ENCODE measurements at regions not wholly inside any gene's neighbourhood (a gene's known extent, or its start where the extent isn't known, plus 50 kb on each side); places are given as distances from the start of the nearest gene placed in this dataset.

DNA sequence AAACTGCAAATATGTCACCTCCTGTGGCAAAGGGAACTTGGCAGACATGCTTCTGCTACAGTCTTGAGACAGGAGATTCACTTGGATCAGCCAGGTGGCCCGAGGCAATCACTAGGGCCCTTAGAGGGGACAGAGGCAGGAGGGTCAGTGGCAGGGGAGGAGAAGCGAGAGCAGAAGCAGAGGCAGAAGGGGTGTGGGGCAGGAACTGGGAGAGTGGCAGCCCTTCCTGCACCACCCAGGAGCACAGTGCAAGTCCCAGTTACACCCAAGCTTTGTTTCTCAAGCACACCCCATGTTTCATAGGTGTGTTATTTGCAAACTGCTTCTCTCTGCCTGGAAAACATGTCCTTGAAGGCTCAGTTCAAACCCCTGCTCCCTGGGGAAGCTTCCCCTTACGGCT, 309.7 kb upstream of the MYT1L start:
- no peak for FAIRE-seq
- Histone ChIP-seq H3K27ac (ENCODE audit: low read depth, low read length) (no peak overlapping the region), H4K91ac (replicated peaks; ENCODE audit: insufficient read length, low read length) (no peak overlapping the region)
- TF ChIP-seq KDM5A (IDR thresholded peaks at IDR 0.05; ENCODE audit: low read length): no peak
- no peak for TF ChIP-seq BACH1 (IDR thresholded peaks at IDR 0.05; ENCODE audit: low read length)
- TF ChIP-seq SAP30 (IDR thresholded peaks at IDR 0.05; ENCODE audit: insufficient read depth, insufficient replicate concordance, low read length): no peak
- no peak for TF ChIP-seq KDM4A (IDR thresholded peaks at IDR 0.05; ENCODE audit: low read depth, low read length, severe bottlenecking)
- TF ChIP-seq NANOG (IDR thresholded peaks at IDR 0.05; ENCODE audit: insufficient read depth, low read depth, low read length, poor library complexity, severe bottlenecking): no peak
- TF ChIP-seq HDAC6 (IDR thresholded peaks at IDR 0.05; ENCODE audit: low read depth, low read length): no peak
- no peak for TF ChIP-seq MAFK (IDR thresholded peaks at IDR 0.05; ENCODE audit: low read depth, low read length)
- no peak for TF ChIP-seq EGR1 (IDR thresholded peaks at IDR 0.05; ENCODE audit: borderline replicate concordance, low read depth, low read length)
- no peak for TF ChIP-seq PHF8 (conservative IDR thresholded peaks at IDR 0.05; ENCODE audit: low read depth, low read length)
- TF ChIP-seq RBBP5 (IDR thresholded peaks at IDR 0.05; ENCODE audit: borderline replicate concordance, low read depth, low read length): no peak
- TF ChIP-seq SIN3A (conservative IDR thresholded peaks at IDR 0.05 in 1 of 2, IDR thresholded peaks at IDR 0.05 in 1 of 2; ENCODE audit: low read depth in 1 of 2, low read length in 2 of 2): no peak
- TF ChIP-seq TAF7 (optimal IDR thresholded peaks at IDR 0.05; ENCODE audit: borderline replicate concordance, low read depth, low read length): no peak
- TF ChIP-seq CHD1 (IDR thresholded peaks at IDR 0.05; ENCODE audit: low read depth, low read length): no peak
- TF ChIP-seq SIRT6 (IDR thresholded peaks at IDR 0.05; ENCODE audit: low read length): no peak
- no peak for TF ChIP-seq TEAD4 (IDR thresholded peaks at IDR 0.05; ENCODE audit: low read depth, low read length)

More for the DNA sequence above, 309.7 kb upstream of the MYT1L start:
- no peak overlapping the region for H4K8ac ChIP-seq (ENCODE audit: extremely low read depth, insufficient read depth, low read length)
- no peak overlapping the region for H3K4me2 ChIP-seq (ENCODE audit: insufficient read depth in 1 of 2, low read depth in 2 of 2, low read length in 2 of 2)
- H3K56ac ChIP-seq (replicated peaks; ENCODE audit: insufficient read length, low read depth, low read length): no peak overlapping the region
- no peak overlapping the region for H3K23ac ChIP-seq (ENCODE audit: insufficient read length)
- no peak overlapping the region for H3K18ac ChIP-seq (ENCODE audit: extremely low read depth, low read length)
- no peak overlapping the region for H2BK5ac ChIP-seq (ENCODE audit: low read depth, low read length)
- H4K20me1 ChIP-seq (replicated peaks in 1 of 2; ENCODE audit: control insufficient read depth in 1 of 2, insufficient read depth in 2 of 2, low read length in 2 of 2): no peaks in the 10 kb centered on the region
- WGBS, 2 experiments (ENCODE audit: extremely low coverage in 1 of 2, insufficient coverage in 1 of 2, insufficient read length in 1 of 2, insufficient replicate concordance in 2 of 2, low coverage in 1 of 2, low lambda C conversion rate in 2 of 2, missing lambda C conversion rate in 1 of 2): 92% methylated on average over 3 of the region's 3 CpGs; no CpG with 5 or more reads in 1 of the 2 experiments
- H2AFZ ChIP-seq (ENCODE audit: low read length): no peak overlapping the region
- H2BK20ac ChIP-seq (ENCODE audit: low read length): no peak overlapping the region
- H3K14ac ChIP-seq (ENCODE audit: insufficient read length): no peak overlapping the region
- peaks cover 6% of the 10 kb centered on the region; the same call in 1 of the 2 replicates for H3K23me2 ChIP-seq (ENCODE audit: low read depth, low read length)
- DNase-seq (ENCODE audit: low read depth in 1 of 2, low spot score in 2 of 2): peak in 1 of 2 experiments; percentile 38
- H3K27me3 ChIP-seq (replicated peaks in 1 of 4; ENCODE audit: control insufficient read depth in 3 of 4, extremely low read depth in 1 of 4, insufficient read depth in 3 of 4, low read length in 3 of 4): no peaks in the 10 kb centered on the region
- no peak overlapping the region for H2AK5ac ChIP-seq (ENCODE audit: low read depth, low read length)
- no peak overlapping the region for H3K9ac ChIP-seq (replicated peaks in 1 of 4; ENCODE audit: extremely low read depth in 1 of 4, low read depth in 3 of 4, low read length in 3 of 4)
- no peak overlapping the region for H3K4ac ChIP-seq (replicated peaks; ENCODE audit: insufficient read length, low read depth, low read length)
- no peaks in the 10 kb centered on the region; a peak in 3 of 7 replicates for H3K4me1 ChIP-seq (replicated peaks in 1 of 4; ENCODE audit: control insufficient read depth in 3 of 4, insufficient read depth in 4 of 4, low read length in 3 of 4)
- ChIA-PET POLR2A (ENCODE audit: partially characterized antibody) (interaction anchor here (0.6 kb wide), 1 partner anchor 50 kb away, joined by 3 read pairs; no protein-coding TSS in a partner anchor), CTCF (ENCODE audit: partially characterized antibody) (interaction anchor here (1.0 to 1.3 kb wide), 2 partner anchors 17 to 40 kb away, joined by 3 read pairs; no protein-coding TSS in a partner anchor)
- H3K36me3 ChIP-seq (ENCODE audit: control insufficient read depth in 2 of 4, insufficient read depth in 4 of 4, low read length in 3 of 4): no peaks in the 10 kb centered on the region
- no peak overlapping the region for H2BK15ac ChIP-seq (ENCODE audit: low read length)
- no peaks in the 10 kb centered on the region for H3K9me3 ChIP-seq (ENCODE audit: insufficient read depth in 2 of 2, low read depth in 1 of 2, low read length in 1 of 2)
- no peak overlapping the region for H2BK12ac ChIP-seq (ENCODE audit: low read depth, low read length)
- no peak overlapping the region for H3K4me3 ChIP-seq (ENCODE audit: extremely low read depth in 1 of 4, insufficient read depth in 2 of 4, low read depth in 3 of 4, low read length in 4 of 4)
- H4K5ac ChIP-seq (ENCODE audit: insufficient read length, low read depth, low read length): no peak overlapping the region
- no peaks in the 10 kb centered on the region for H3K79me1 ChIP-seq (ENCODE audit: low read depth, low read length)
- no peaks in the 10 kb centered on the region for H3K79me2 ChIP-seq (ENCODE audit: control insufficient read depth in 1 of 2, insufficient read depth in 2 of 2, low read length in 2 of 2)
- no peak overlapping the region for H2BK120ac ChIP-seq (replicated peaks; ENCODE audit: low read depth, low read length)

All from H1 (cell line).